ENCODE measurements at regions not wholly inside any gene's neighbourhood (a gene's known extent, or its start where the extent isn't known, plus 50 kb on each side); places are given as distances from the start of the nearest gene placed in this dataset.

DNA sequence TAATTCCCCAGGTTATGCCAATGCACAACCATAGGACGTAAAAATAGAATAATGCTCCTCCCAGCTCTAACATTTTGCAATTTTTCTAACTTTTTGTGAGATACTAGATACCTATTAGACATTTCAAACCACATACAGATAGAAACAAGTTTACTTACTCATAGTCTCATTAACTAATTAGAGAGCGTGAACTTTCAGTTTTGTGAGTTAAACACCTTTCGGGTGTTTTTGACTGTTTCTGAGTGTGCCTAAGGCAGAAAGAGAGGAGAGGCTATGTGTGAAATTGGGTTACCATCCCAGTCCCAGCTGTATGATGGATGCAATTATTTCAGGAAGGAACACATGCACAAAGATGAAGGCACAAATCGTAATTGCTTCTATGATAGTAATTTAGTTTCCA lies 300.4 kb upstream of the POU1F1 start:
- TF ChIP-seq, protein P1, sequence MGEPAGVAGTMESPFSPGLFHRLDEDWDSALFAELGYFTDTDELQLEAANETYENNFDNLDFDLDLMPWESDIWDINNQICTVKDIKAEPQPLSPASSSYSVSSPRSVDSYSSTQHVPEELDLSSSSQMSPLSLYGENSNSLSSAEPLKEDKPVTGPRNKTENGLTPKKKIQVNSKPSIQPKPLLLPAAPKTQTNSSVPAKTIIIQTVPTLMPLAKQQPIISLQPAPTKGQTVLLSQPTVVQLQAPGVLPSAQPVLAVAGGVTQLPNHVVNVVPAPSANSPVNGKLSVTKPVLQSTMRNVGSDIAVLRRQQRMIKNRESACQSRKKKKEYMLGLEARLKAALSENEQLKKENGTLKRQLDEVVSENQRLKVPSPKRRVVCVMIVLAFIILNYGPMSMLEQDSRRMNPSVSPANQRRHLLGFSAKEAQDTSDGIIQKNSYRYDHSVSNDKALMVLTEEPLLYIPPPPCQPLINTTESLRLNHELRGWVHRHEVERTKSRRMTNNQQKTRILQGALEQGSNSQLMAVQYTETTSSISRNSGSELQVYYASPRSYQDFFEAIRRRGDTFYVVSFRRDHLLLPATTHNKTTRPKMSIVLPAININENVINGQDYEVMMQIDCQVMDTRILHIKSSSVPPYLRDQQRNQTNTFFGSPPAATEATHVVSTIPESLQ (CRISPR knock-in tag; IDR thresholded peaks at IDR 0.05) = no peak
- TF ChIP-seq, protein P2, sequence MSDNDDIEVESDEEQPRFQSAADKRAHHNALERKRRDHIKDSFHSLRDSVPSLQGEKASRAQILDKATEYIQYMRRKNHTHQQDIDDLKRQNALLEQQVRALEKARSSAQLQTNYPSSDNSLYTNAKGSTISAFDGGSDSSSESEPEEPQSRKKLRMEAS (CRISPR knock-in tag; IDR thresholded peaks at IDR 0.05) = no peak
- TF ChIP-seq ESRRA (CRISPR knock-in tag; IDR thresholded peaks at IDR 0.05; ENCODE audit: borderline replicate concordance) = no peak
- TF ChIP-seq ATF3 (CRISPR knock-in tag; conservative IDR thresholded peaks at IDR 0.05) = no peak
- TF ChIP-seq, protein P3, sequence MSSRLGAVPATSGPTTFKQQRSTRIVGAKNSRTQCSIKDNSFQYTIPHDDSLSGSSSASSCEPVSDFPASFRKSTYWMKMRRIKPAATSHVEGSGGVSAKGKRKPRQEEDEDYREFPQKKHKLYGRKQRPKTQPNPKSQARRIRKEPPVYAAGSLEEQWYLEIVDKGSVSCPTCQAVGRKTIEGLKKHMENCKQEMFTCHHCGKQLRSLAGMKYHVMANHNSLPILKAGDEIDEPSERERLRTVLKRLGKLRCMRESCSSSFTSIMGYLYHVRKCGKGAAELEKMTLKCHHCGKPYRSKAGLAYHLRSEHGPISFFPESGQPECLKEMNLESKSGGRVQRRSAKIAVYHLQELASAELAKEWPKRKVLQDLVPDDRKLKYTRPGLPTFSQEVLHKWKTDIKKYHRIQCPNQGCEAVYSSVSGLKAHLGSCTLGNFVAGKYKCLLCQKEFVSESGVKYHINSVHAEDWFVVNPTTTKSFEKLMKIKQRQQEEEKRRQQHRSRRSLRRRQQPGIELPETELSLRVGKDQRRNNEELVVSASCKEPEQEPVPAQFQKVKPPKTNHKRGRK (CRISPR knock-in tag; IDR thresholded peaks at IDR 0.05; ENCODE audit: borderline replicate concordance) = no peak
- no peak for TF ChIP-seq ZNF219 (CRISPR knock-in tag; IDR thresholded peaks at IDR 0.05; ENCODE audit: borderline replicate concordance)
- TF ChIP-seq RORB (CRISPR knock-in tag; IDR thresholded peaks at IDR 0.05) = no peak
- no peak for TF ChIP-seq IRF2 (CRISPR knock-in tag; IDR thresholded peaks at IDR 0.05; ENCODE audit: borderline replicate concordance, low read depth)
- TF ChIP-seq KAT7 (CRISPR knock-in tag; IDR thresholded peaks at IDR 0.05; ENCODE audit: borderline replicate concordance) = no peak
- TF ChIP-seq SP1 (CRISPR knock-in tag; conservative IDR thresholded peaks at IDR 0.05) = no peak
- TF ChIP-seq ZNF423 (CRISPR knock-in tag; IDR thresholded peaks at IDR 0.05) = no peak
- TF ChIP-seq MXD4 (CRISPR knock-in tag; IDR thresholded peaks at IDR 0.05; ENCODE audit: borderline replicate concordance) = no peak
- TF ChIP-seq, protein P4, sequence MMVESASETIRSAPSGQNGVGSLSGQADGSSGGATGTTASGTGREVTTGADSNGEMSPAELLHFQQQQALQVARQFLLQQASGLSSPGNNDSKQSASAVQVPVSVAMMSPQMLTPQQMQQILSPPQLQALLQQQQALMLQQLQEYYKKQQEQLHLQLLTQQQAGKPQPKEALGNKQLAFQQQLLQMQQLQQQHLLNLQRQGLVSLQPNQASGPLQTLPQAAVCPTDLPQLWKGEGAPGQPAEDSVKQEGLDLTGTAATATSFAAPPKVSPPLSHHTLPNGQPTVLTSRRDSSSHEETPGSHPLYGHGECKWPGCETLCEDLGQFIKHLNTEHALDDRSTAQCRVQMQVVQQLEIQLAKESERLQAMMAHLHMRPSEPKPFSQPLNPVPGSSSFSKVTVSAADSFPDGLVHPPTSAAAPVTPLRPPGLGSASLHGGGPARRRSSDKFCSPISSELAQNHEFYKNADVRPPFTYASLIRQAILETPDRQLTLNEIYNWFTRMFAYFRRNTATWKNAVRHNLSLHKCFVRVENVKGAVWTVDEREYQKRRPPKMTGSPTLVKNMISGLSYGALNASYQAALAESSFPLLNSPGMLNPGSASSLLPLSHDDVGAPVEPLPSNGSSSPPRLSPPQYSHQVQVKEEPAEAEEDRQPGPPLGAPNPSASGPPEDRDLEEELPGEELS (CRISPR knock-in tag; IDR thresholded peaks at IDR 0.05) = no peak
- TF ChIP-seq ZNF425 (CRISPR knock-in tag; conservative IDR thresholded peaks at IDR 0.05) = no peak
- H3K9me3 Mint-ChIP-seq = no peaks in the 10 kb centered on the region
- ChIA-PET CTCF (no interaction called here), POLR2A (no interaction called here)
- H3K27ac Mint-ChIP-seq = no peak overlapping the region
- ATAC-seq (no peak), DNase-seq (ENCODE audit: low spot score) (no peak)
- H3K4me3 Mint-ChIP-seq = no peak overlapping the region
- no peaks in the 10 kb centered on the region for H3K36me3 Mint-ChIP-seq
- no peaks in the 10 kb centered on the region for H3K4me1 Mint-ChIP-seq
- no peaks in the 10 kb centered on the region for H3K27me3 Mint-ChIP-seq (ENCODE audit: low read depth)

DNA sequence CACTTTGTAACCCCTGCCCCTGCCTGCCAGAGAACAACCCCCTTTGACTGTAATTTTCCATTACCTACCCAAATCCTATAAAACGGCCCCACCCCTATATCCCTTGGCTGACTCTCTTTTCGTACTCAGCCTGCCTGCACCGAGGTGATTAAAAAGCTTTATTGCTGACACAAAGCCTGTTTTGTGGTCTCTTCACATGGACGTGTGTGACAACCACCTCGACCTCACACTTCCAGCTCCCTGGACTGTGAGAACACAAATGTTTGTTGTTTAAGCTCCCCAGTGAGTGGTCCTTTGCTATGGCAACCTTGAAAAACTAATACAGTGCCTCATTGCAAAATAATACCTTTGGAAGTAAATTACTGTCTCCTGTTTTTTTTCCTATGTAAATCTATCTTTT lies 299.2 kb upstream of the POU1F1 start:
- H3K9me3 Mint-ChIP-seq = no peaks in the 10 kb centered on the region
- ChIA-PET POLR2A (no interaction called here), CTCF (no interaction called here)
- H3K4me3 Mint-ChIP-seq = no peak overlapping the region
- no peaks in the 10 kb centered on the region for H3K36me3 Mint-ChIP-seq
- no peak overlapping the region for H3K27ac Mint-ChIP-seq
- ATAC-seq (no peak), DNase-seq (ENCODE audit: low spot score) (no peak)
- H3K27me3 Mint-ChIP-seq (ENCODE audit: low read depth) = no peaks in the 10 kb centered on the region
- no peaks in the 10 kb centered on the region for H3K4me1 Mint-ChIP-seq
- TF ChIP-seq ZSCAN18 (CRISPR knock-in tag; IDR thresholded peaks at IDR 0.05) (no peak), JAZF1 (CRISPR knock-in tag; IDR thresholded peaks at IDR 0.05) (no peak), ZNF423 (CRISPR knock-in tag; IDR thresholded peaks at IDR 0.05) (no peak), ZBTB21 (CRISPR knock-in tag; IDR thresholded peaks at IDR 0.05; ENCODE audit: borderline replicate concordance) (no peak), E2F4 (CRISPR knock-in tag; IDR thresholded peaks at IDR 0.05; ENCODE audit: borderline replicate concordance, low read depth) (no peak), CREB1 (CRISPR knock-in tag; IDR thresholded peaks at IDR 0.05) (no peak), NFYB (CRISPR knock-in tag; conservative IDR thresholded peaks at IDR 0.05; ENCODE audit: low read depth) (no peak)
- TF ChIP-seq, protein P1 (CRISPR knock-in tag; IDR thresholded peaks at IDR 0.05) = no peak
